ENCODE measurements at regions not wholly inside any gene's neighbourhood (a gene's known extent, or its start where the extent isn't known, plus 50 kb on each side); places are given as distances from the start of the nearest gene placed in this dataset.

GRCh38 chr2:154914561-154914960 is 216.1 kb downstream of the KCNJ3 start:
- no peak for TF ChIP-seq CTCF (IDR thresholded peaks at IDR 0.05; ENCODE audit: insufficient read depth, missing control alignments)
- DNase-seq (ENCODE audit: insufficient read length, low spot score) (no peak), FAIRE-seq (no peak)

GRCh38 chr2:154912215-154912614 is 213.7 kb downstream of the KCNJ3 start:
- DNase-seq (ENCODE audit: insufficient read length, low spot score) (no peak), FAIRE-seq (no peak)
- TF ChIP-seq CTCF (IDR thresholded peaks at IDR 0.05; ENCODE audit: insufficient read depth, missing control alignments), result no peak

GRCh38 chr2:154911729-154912128 is 213.2 kb downstream of the KCNJ3 start:
- DNase-seq (ENCODE audit: insufficient read length, low spot score) (no peak), FAIRE-seq (no peak)
- TF ChIP-seq CTCF (IDR thresholded peaks at IDR 0.05; ENCODE audit: insufficient read depth, missing control alignments), result no peak

GRCh38 chr2:154910701-154911100 is 212.2 kb downstream of the KCNJ3 start:
- FAIRE-seq (no peak), DNase-seq (ENCODE audit: insufficient read length, low spot score) (no peak)
- no peak for TF ChIP-seq CTCF (IDR thresholded peaks at IDR 0.05; ENCODE audit: insufficient read depth, missing control alignments)

GRCh38 chr2:154908327-154908726 is 209.8 kb downstream of the KCNJ3 start:
- FAIRE-seq (no peak), DNase-seq (ENCODE audit: insufficient read length, low spot score) (no peak)
- TF ChIP-seq CTCF (IDR thresholded peaks at IDR 0.05; ENCODE audit: insufficient read depth, missing control alignments), result no peak

All from D721Med (cell line).